ENCODE measurements at regions not wholly inside any gene's neighbourhood (a gene's known extent, or its start where the extent isn't known, plus 50 kb on each side); places are given as distances from the start of the nearest gene placed in this dataset.
A peak's percentile ranks its signal among the peaks of the same experiment; 100 is the strongest.

GRCh38 chr6:11845664-11846577 lies 67.3 kb upstream of the ADTRP start:
- in situ Hi-C loops (cut with MboI), result no loop called here
- ChIA-PET POLR2A (no interaction called here), CTCF (ENCODE audit: low intra/inter-chr PET ratio) (no interaction called here)
- intact Hi-C loops (cut with micrococcal nuclease), result no loop called here
- DNase-seq (ENCODE audit: extremely low read depth in 1 of 4, low spot score in 3 of 4) (no peak), FAIRE-seq (no peak), ATAC-seq (no peak)
- H3K9ac ChIP-seq (ENCODE audit: insufficient read depth in 1 of 2, low read depth in 2 of 2, low read length in 2 of 2), result no peak overlapping the region
- H3K36me3 ChIP-seq (ENCODE audit: control insufficient read depth, insufficient read depth, low read length), result no peaks in the 10 kb centered on the region
- no peaks in the 10 kb centered on the region for H3K79me2 ChIP-seq (ENCODE audit: control insufficient read depth, insufficient read depth, low read length)
- H3K4me2 ChIP-seq (ENCODE audit: insufficient read depth, low read length), result no peak overlapping the region
- H3K27ac ChIP-seq (ENCODE audit: extremely low read depth, low read depth, low read length), result no peak overlapping the region
- H3K4me3 ChIP-seq, result no peak overlapping the region
- H3K27me3 ChIP-seq (ENCODE audit: control insufficient read depth in 2 of 2, insufficient read depth in 2 of 2, low read length in 2 of 2), result no peaks in the 10 kb centered on the region
- 0 out of 2 replicates have a peak overlapping the region, but pooled peaks have one; percentile 6 for H2AFZ ChIP-seq (ENCODE audit: low read depth, low read length)
- no peaks in the 10 kb centered on the region for H3K9me1 ChIP-seq (ENCODE audit: control insufficient read depth, insufficient read depth, low read length)
- H3K9me3 ChIP-seq (replicated peaks; ENCODE audit: control insufficient read depth, insufficient read depth, low read depth, low read length), result peaks cover 2% of the 10 kb centered on the region; the same call in 1 of the 2 replicates
- BruUV-seq (replicated peaks), result no TSS peak
- 66% methylated on average over 5 of the region's 5 CpGs for WGBS (ENCODE audit: insufficient coverage, low coverage, missing lambda C conversion rate)
- H3K4me1 ChIP-seq (replicated peaks in 1 of 2; ENCODE audit: control insufficient read depth in 2 of 2, insufficient read depth in 2 of 2, low read length in 2 of 2), result peaks cover 0 to 7% of the 10 kb centered on the region in 2 experiments; a peak in 1 of 5 replicates
- H4K20me1 ChIP-seq (replicated peaks; ENCODE audit: control insufficient read depth, insufficient read depth, low read length), result no peaks in the 10 kb centered on the region
- no peak for TF ChIP-seq ZNF830 (CRISPR knock-in tag; IDR thresholded peaks at IDR 0.05)
- TF ChIP-seq CBFA2T3 (IDR thresholded peaks at IDR 0.05), result no peak
- TF ChIP-seq CEBPB (tag; IDR thresholded peaks at IDR 0.05), result no peak
- TF ChIP-seq MTA3 (IDR thresholded peaks at IDR 0.05; ENCODE audit: borderline replicate concordance), result no peak
- TF ChIP-seq RBM17 (IDR thresholded peaks at IDR 0.05; ENCODE audit: borderline replicate concordance, low read depth, low read length), result no peak
- no peak for TF ChIP-seq KAT8 (IDR thresholded peaks at IDR 0.05; ENCODE audit: low read depth)
- TF ChIP-seq REST (IDR thresholded peaks at IDR 0.05; ENCODE audit: borderline replicate concordance), result no peak
- no peak for TF ChIP-seq REST (CRISPR knock-in tag; IDR thresholded peaks at IDR 0.05; ENCODE audit: low read depth)
- no peak for TF ChIP-seq FOXJ3 (CRISPR knock-in tag; IDR thresholded peaks at IDR 0.05)
- no peak for TF ChIP-seq ZFPM2 (CRISPR knock-in tag; IDR thresholded peaks at IDR 0.05)
- TF ChIP-seq PREB (CRISPR knock-in tag; IDR thresholded peaks at IDR 0.05), result no peak
- TF ChIP-seq DDX20 (tag; IDR thresholded peaks at IDR 0.05; ENCODE audit: low read depth), result no peak

All from K562 (cell line).